IMR-90 (cell line): ENCODE measurements at regions not wholly inside any gene's neighbourhood (a gene's known extent, or its start where the extent isn't known, plus 50 kb on each side); places are given as distances from the start of the nearest gene placed in this dataset.

ENCODE experiments used
- ATAC-seq: fragments of 200-7000 bp; cut with Tn5 transposase; 2 replicates; pipeline ENCODE4 v1.9.1; 2020; ENCODE audit warnings: low read depth, mild to moderate bottlenecking, moderate library complexity
- BruUV-seq: library from RNA; stranded (reverse); fragments of 400-500 nt; replicated peaks from 2 replicates; lab custom pipeline; 2021; lab: Mats Ljungman, UMichigan
- CTCF ChIA-PET: fragments of 300-600 bp; formaldehyde crosslinking; extraction: SDS; loops from one replicate; lab custom pipeline; 2021; ENCODE audit warnings: antibody characterized with exemption; lab: Yijun Ruan, JAX
- POLR2A ChIA-PET: fragments of 300-600 bp; sonication (Branson Sonifier 250); formaldehyde crosslinking; loops from one replicate; lab custom pipeline; 2022; ENCODE audit warnings: antibody characterized with exemption; ENCODE audit not compliant: unreplicated experiment; lab: Charles Lee
- DNase-seq: peaks from one replicate; pipeline ENCODE4 v3.0.0; 2013
- H2AFZ ChIP-seq: replicated peaks from 2 replicates; pipeline ENCODE3; 2013; ENCODE audit warnings: low read length, mild to moderate bottlenecking; ENCODE audit not compliant: poor library complexity
- H2AK5ac ChIP-seq: 2 replicates; pipeline ENCODE4 v1.6.1; 2013; ENCODE audit warnings: low read depth, low read length, inconsistent platforms
- H2AK9ac ChIP-seq: replicated peaks from 2 replicates; pipeline ENCODE3; 2013; ENCODE audit warnings: mild to moderate bottlenecking, low read depth, low read length, moderate library complexity; ENCODE audit not compliant: poor library complexity
- H2BK120ac ChIP-seq: 2 replicates; pipeline ENCODE4 v1.6.1; 2013; ENCODE audit warnings: low read depth, low read length, inconsistent platforms
- H2BK15ac ChIP-seq: 3 replicates; pipeline ENCODE4 v1.6.1; 2013; ENCODE audit warnings: low read depth, low read length, inconsistent platforms
- H2BK20ac ChIP-seq: 2 replicates; pipeline ENCODE4 v1.6.1; 2013; ENCODE audit warnings: low read depth, mild to moderate bottlenecking, inconsistent platforms, low read length, moderate library complexity
- H2BK5ac ChIP-seq: 2 replicates; pipeline ENCODE4 v1.6.1; 2013; ENCODE audit warnings: mild to moderate bottlenecking, low read depth, low read length, inconsistent platforms; ENCODE audit not compliant: poor library complexity, severe bottlenecking
- H3K14ac ChIP-seq: replicated peaks from 2 replicates; pipeline ENCODE4 v1.6.1; 2013; ENCODE audit warnings: low read depth, low read length, inconsistent platforms
- H3K18ac ChIP-seq: 2 replicates; pipeline ENCODE4 v1.6.1; 2013; ENCODE audit warnings: low read depth, low read length, control low read depth
- H3K23ac ChIP-seq: 2 replicates; pipeline ENCODE4 v1.6.1; 2013; ENCODE audit warnings: low read depth, low read length, inconsistent platforms
- H3K27ac ChIP-seq: 2 replicates; pipeline ENCODE4 v1.5.1; 2013; ENCODE audit warnings: mild to moderate bottlenecking, control low read depth, low read length; ENCODE audit not compliant: insufficient read depth
- H3K27me3 ChIP-seq: 2 replicates; pipeline ENCODE4 v1.6.1; 2013; ENCODE audit warnings: low read length; ENCODE audit not compliant: control insufficient read depth, insufficient read depth
- H3K36me3 ChIP-seq: 2 replicates; pipeline ENCODE4 v1.6.1; 2013; ENCODE audit warnings: low read length, mixed read lengths; ENCODE audit not compliant: control insufficient read depth, insufficient read depth
- H3K4ac ChIP-seq: 2 replicates; pipeline ENCODE4 v1.6.1; 2013; ENCODE audit warnings: low read depth, low read length, inconsistent platforms
- H3K4me1 ChIP-seq: 2 replicates; pipeline ENCODE4 v1.6.1; 2013; ENCODE audit warnings: low read length, mixed read lengths; ENCODE audit not compliant: control insufficient read depth, insufficient read depth
- H3K4me2 ChIP-seq: 2 replicates; pipeline ENCODE4 v1.6.1; 2013; ENCODE audit warnings: low read depth, mild to moderate bottlenecking, control low read depth, low read length, moderate library complexity
- H3K4me3 ChIP-seq: 2 replicates; pipeline ENCODE4 v1.5.1; 2013; ENCODE audit warnings: low read depth, mild to moderate bottlenecking, control low read depth, low read length, moderate library complexity; ENCODE audit not compliant: insufficient read depth
- H3K56ac ChIP-seq: 2 replicates; pipeline ENCODE4 v1.6.1; 2013; ENCODE audit warnings: low read length, inconsistent platforms; ENCODE audit not compliant: insufficient read depth; ENCODE audit errors: extremely low read depth
- H3K79me1 ChIP-seq, 2 experiments: 2 replicates each; pipeline ENCODE4 v1.6.1; 2013; ENCODE audit warnings: low read length in 2 of 2, inconsistent platforms in 1 of 2, low read depth in 1 of 2
- H3K9ac ChIP-seq: 2 replicates; pipeline ENCODE4 v1.6.1; 2013; ENCODE audit warnings: low read depth, low read length, control low read depth
- H3K9me1 ChIP-seq: 2 replicates; pipeline ENCODE4 v1.6.1; 2013; ENCODE audit warnings: low read length, inconsistent platforms; ENCODE audit not compliant: insufficient read depth
- H3K9me3 ChIP-seq: 2 replicates; pipeline ENCODE4 v1.6.1; 2013; ENCODE audit warnings: low read length; ENCODE audit not compliant: control insufficient read depth, insufficient read depth
- H4K20me1 ChIP-seq: 2 replicates; pipeline ENCODE4 v1.6.1; 2013; ENCODE audit warnings: low read length, inconsistent platforms; ENCODE audit not compliant: insufficient read depth
- H4K5ac ChIP-seq: 2 replicates; pipeline ENCODE4 v1.6.1; 2013; ENCODE audit warnings: mild to moderate bottlenecking, low read depth, low read length, control low read depth
- H4K8ac ChIP-seq, 2 experiments: 2 replicates each; pipeline ENCODE4 v1.6.1; 2013; ENCODE audit warnings: low read depth in 2 of 2, low read length in 2 of 2, control low read depth in 1 of 2, inconsistent platforms in 1 of 2
- H4K91ac ChIP-seq: 2 replicates; pipeline ENCODE4 v1.6.1; 2013; ENCODE audit warnings: low read depth, low read length, inconsistent platforms; ENCODE audit not compliant: insufficient read depth
- BHLHE40 ChIP-seq: fragments of 150-350 bp; IDR thresholded peaks from 2 replicates; pipeline ENCODE4 v1.6.1; 2016; ENCODE audit warnings: mild to moderate bottlenecking, low read depth, low read length
- CEBPB ChIP-seq: IDR thresholded peaks from 2 replicates; pipeline ENCODE4 v1.6.1; 2012; ENCODE audit warnings: low read depth, low read length, improper control_type of control experiment
- CHD1 ChIP-seq: IDR thresholded peaks from 2 replicates; pipeline ENCODE4 v1.6.1; 2012; ENCODE audit warnings: low read depth, low read length, improper control_type of control experiment
- MAFK ChIP-seq: IDR thresholded peaks from 2 replicates; pipeline ENCODE4 v1.6.1; 2012; ENCODE audit warnings: low read depth, low read length, improper control_type of control experiment
- MAZ ChIP-seq: IDR thresholded peaks from 2 replicates; pipeline ENCODE4 v1.6.1; 2012; ENCODE audit warnings: low read depth, mild to moderate bottlenecking, low read length, improper control_type of control experiment, moderate library complexity, borderline replicate concordance
- MXI1 ChIP-seq: IDR thresholded peaks from 2 replicates; pipeline ENCODE4 v1.6.1; 2012; ENCODE audit warnings: low read depth, mild to moderate bottlenecking, low read length, moderate library complexity, borderline replicate concordance
- NFE2L2 ChIP-seq: fragments of 150-350 bp; IDR thresholded peaks from 2 replicates; pipeline ENCODE4 v1.6.1; 2016; ENCODE audit warnings: low read depth, mild to moderate bottlenecking, low read length
- POLR2A ChIP-seq: IDR thresholded peaks from 2 replicates; pipeline ENCODE4 v1.6.1; 2012; ENCODE audit warnings: mild to moderate bottlenecking, low read depth, low read length
- RAD21 ChIP-seq: IDR thresholded peaks from 2 replicates; pipeline ENCODE4 v1.6.1; 2012; ENCODE audit warnings: low read length, improper control_type of control experiment
- RCOR1 ChIP-seq: IDR thresholded peaks from 2 replicates; pipeline ENCODE4 v1.6.1; 2012; ENCODE audit warnings: mild to moderate bottlenecking, low read length, improper control_type of control experiment; ENCODE audit not compliant: insufficient replicate concordance
- RFX5 ChIP-seq: IDR thresholded peaks from 2 replicates; pipeline ENCODE4 v1.8.0; 2012; ENCODE audit warnings: low read depth, mild to moderate bottlenecking, low read length, moderate library complexity
- SMC3 ChIP-seq: fragments of 150-350 bp; IDR thresholded peaks from 2 replicates; pipeline ENCODE4 v1.6.1; 2016; ENCODE audit warnings: low read depth, mild to moderate bottlenecking, antibody characterized with exemption, low read length, moderate library complexity
- WGBS, 2 experiments: methylation state at CpG; one replicate each; pipeline versions ENCODE4 v1.1.5 to v1.1.7; 2013; ENCODE audit warnings: missing lambda C conversion rate in 2 of 2; ENCODE audit not compliant: insufficient read length in 1 of 2; ENCODE audit errors: extremely low coverage in 2 of 2; 5-methylcytosine and 5-hydroxymethylcytosine counted together
- dilution Hi-C: fragments of 300-500 bp; cut with HindIII; formaldehyde crosslinking; loops from one replicate; pipeline ENCODE4 v1.14.3; 2018; ENCODE audit warnings: low sequenced_read_pairs; ENCODE audit not compliant: unreplicated experiment
- in situ Hi-C: fragments of 300-500 bp; cut with MboI; formaldehyde crosslinking; loops from 3 replicates; pipeline ENCODE4 v1.14.3; 2019; ENCODE audit warnings: low sequenced_read_pairs, inconsistent platforms, mixed read lengths
- intact Hi-C: fragments of 100-400 bp; cut with micrococcal nuclease; formaldehyde crosslinking; loops from 2 replicates; pipeline ENCODE4 v1.10.0; 2022
- TF ChIP-seq, protein P1 (sequence below): fragments of 150-350 bp; IDR thresholded peaks from 2 replicates; pipeline ENCODE4 v1.6.1; 2017; ENCODE audit warnings: mild to moderate bottlenecking, antibody characterized with exemption, low read length, low read depth
- TF ChIP-seq, protein P2 (sequence below): fragments of 150-350 bp; IDR thresholded peaks from 2 replicates; pipeline ENCODE4 v1.6.1; 2016; ENCODE audit warnings: low read depth, mild to moderate bottlenecking, low read length, moderate library complexity, borderline replicate concordance
- TF ChIP-seq, protein P3 (sequence below): conservative IDR thresholded peaks from 2 replicates; pipeline ENCODE4 v1.5.1; 2012; ENCODE audit warnings: mild to moderate bottlenecking, low read depth, low read length, improper control_type of control experiment

DNA sequence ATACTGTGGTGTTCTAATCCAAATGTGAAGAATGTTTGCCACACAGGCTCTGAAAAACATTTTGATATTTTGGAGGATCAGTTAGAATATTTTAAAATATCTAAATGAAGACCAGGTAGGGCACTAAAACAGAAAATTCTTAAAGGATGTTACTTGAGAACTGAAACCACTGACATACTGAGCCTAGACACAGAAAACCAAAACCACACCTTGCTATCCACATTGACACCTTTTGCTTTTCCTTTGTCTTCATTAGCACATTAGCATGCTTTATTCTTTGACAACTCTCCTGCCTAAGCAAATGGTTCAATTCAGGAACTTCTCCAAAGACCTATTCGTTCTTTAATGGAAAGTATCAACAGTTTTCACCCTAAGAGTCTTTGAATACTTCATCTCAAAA lies 835.9 kb upstream of the GRM7 start:
- H4K5ac ChIP-seq: no peak overlapping the region
- no CpG with 5 or more reads among the region's 1 CpG for WGBS, 2 experiments
- H3K27me3 ChIP-seq: no peaks in the 10 kb centered on the region
- H3K27ac ChIP-seq: no peak overlapping the region
- no peak overlapping the region for H4K91ac ChIP-seq
- H3K9me1 ChIP-seq: no peaks in the 10 kb centered on the region
- no peak overlapping the region for H2AFZ ChIP-seq
- TF ChIP-seq, protein P1, sequence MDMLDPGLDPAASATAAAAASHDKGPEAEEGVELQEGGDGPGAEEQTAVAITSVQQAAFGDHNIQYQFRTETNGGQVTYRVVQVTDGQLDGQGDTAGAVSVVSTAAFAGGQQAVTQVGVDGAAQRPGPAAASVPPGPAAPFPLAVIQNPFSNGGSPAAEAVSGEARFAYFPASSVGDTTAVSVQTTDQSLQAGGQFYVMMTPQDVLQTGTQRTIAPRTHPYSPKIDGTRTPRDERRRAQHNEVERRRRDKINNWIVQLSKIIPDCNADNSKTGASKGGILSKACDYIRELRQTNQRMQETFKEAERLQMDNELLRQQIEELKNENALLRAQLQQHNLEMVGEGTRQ: no peak
- TF ChIP-seq RFX5 (no peak), SMC3 (no peak), POLR2A (no peak), NFE2L2 (no peak), CHD1 (no peak), BHLHE40 (no peak), RAD21 (no peak), MXI1 (no peak), RCOR1 (no peak), CEBPB (no peak), MAZ (no peak), MAFK (no peak)
- TF ChIP-seq, protein P2, sequence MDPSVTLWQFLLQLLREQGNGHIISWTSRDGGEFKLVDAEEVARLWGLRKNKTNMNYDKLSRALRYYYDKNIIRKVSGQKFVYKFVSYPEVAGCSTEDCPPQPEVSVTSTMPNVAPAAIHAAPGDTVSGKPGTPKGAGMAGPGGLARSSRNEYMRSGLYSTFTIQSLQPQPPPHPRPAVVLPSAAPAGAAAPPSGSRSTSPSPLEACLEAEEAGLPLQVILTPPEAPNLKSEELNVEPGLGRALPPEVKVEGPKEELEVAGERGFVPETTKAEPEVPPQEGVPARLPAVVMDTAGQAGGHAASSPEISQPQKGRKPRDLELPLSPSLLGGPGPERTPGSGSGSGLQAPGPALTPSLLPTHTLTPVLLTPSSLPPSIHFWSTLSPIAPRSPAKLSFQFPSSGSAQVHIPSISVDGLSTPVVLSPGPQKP: no peak
- TF ChIP-seq, protein P3, sequence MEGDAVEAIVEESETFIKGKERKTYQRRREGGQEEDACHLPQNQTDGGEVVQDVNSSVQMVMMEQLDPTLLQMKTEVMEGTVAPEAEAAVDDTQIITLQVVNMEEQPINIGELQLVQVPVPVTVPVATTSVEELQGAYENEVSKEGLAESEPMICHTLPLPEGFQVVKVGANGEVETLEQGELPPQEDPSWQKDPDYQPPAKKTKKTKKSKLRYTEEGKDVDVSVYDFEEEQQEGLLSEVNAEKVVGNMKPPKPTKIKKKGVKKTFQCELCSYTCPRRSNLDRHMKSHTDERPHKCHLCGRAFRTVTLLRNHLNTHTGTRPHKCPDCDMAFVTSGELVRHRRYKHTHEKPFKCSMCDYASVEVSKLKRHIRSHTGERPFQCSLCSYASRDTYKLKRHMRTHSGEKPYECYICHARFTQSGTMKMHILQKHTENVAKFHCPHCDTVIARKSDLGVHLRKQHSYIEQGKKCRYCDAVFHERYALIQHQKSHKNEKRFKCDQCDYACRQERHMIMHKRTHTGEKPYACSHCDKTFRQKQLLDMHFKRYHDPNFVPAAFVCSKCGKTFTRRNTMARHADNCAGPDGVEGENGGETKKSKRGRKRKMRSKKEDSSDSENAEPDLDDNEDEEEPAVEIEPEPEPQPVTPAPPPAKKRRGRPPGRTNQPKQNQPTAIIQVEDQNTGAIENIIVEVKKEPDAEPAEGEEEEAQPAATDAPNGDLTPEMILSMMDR: no peak
- ChIA-PET POLR2A (no interaction called here), CTCF (no interaction called here)
- H2AK5ac ChIP-seq: no peak overlapping the region
- no peak for DNase-seq
- H3K18ac ChIP-seq: no peak overlapping the region
- intact Hi-C loops: no loop called here
- in situ Hi-C loops: no loop called here
- H3K4me1 ChIP-seq: no peaks in the 10 kb centered on the region
- no peak overlapping the region for H3K23ac ChIP-seq
- H2BK120ac ChIP-seq: no peak overlapping the region
- H2BK15ac ChIP-seq: no peak overlapping the region
- no peak overlapping the region for H4K8ac ChIP-seq
- H2BK5ac ChIP-seq: no peak overlapping the region
- H3K79me1 ChIP-seq: no peaks in the 10 kb centered on the region
- no peak overlapping the region for H3K4me3 ChIP-seq
- dilution Hi-C loops: no loop called here
- no peak overlapping the region for H2AK9ac ChIP-seq
- no peak overlapping the region for H3K4me2 ChIP-seq
- H3K9me3 ChIP-seq: peaks cover 5% of the 10 kb centered on the region
- ATAC-seq: no peak
- BruUV-seq: no TSS peak
- no peak overlapping the region for H3K4ac ChIP-seq
- no peaks in the 10 kb centered on the region for H4K20me1 ChIP-seq
- H2BK20ac ChIP-seq: no peak overlapping the region
- no peak overlapping the region for H3K14ac ChIP-seq
- H3K9ac ChIP-seq: no peak overlapping the region
- H3K56ac ChIP-seq: no peak overlapping the region
- no peaks in the 10 kb centered on the region for H3K36me3 ChIP-seq
